ENCODE measurements at regions not wholly inside any gene's neighbourhood (a gene's known extent, or its start where the extent isn't known, plus 50 kb on each side); places are given as distances from the start of the nearest gene placed in this dataset.
"Not testable (repeated sequence)": the region's sequence is repeated elsewhere in the genome, so short reads cannot be mapped to it uniquely, and the experiment has no call there.

DNA sequence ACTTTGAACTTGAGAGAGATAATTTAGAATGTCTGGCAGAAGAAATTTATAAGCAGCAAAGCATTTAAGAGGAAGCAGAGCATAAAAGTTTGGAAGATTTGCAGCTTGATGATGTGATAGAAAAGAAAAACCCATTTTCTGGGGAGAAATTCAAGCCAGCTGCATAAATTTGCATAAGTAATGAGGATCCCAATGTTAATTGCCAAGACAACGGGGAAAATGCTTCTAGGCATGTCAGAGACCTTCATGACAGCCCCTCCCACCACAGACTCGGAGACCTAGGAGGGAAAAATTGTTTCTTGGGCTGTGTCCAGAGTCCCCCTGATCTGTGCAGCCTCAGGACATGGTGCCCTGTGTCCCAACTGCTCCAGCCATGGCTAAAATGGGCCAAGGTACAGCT is 263.6 kb upstream of the POT1 start:
- H3K36me3 ChIP-seq (ENCODE audit: low read depth) = no peaks in the 10 kb centered on the region
- 0% methylated on average over 2 of the region's 2 CpGs for WGBS, 2 experiments (ENCODE audit: low coverage in 1 of 2, low lambda C conversion rate in 2 of 2, missing lambda C conversion rate in 2 of 2)
- H2AFZ ChIP-seq = no peak overlapping the region
- no peak for DNase-seq
- no peak overlapping the region for H3K27ac ChIP-seq
- TF ChIP-seq EZH2 (IDR thresholded peaks at IDR 0.05; ENCODE audit: insufficient read depth, poor library complexity, severe bottlenecking) (no peak), EZH2phosphoT487 (IDR thresholded peaks at IDR 0.05; ENCODE audit: insufficient read depth, low read depth) (no peak)
- H3K9me3 ChIP-seq (ENCODE audit: low read depth) = no peaks in the 10 kb centered on the region
- no peaks in the 10 kb centered on the region for H3K4me1 ChIP-seq (ENCODE audit: insufficient read depth)
- in situ Hi-C loops (cut with MboI) = no loop called here
- H4K20me1 ChIP-seq (ENCODE audit: insufficient read depth) = no peaks in the 10 kb centered on the region
- H3K79me2 ChIP-seq (ENCODE audit: insufficient read depth) = no peaks in the 10 kb centered on the region
- no peaks in the 10 kb centered on the region for H3F3A ChIP-seq (ENCODE audit: insufficient read depth)
- H3K9me2 ChIP-seq (ENCODE audit: insufficient read depth) = no peaks in the 10 kb centered on the region
- H3K4me3 ChIP-seq = no peak overlapping the region
- no peaks in the 10 kb centered on the region for H3K27me3 ChIP-seq (replicated peaks; ENCODE audit: insufficient read depth)
- H3K4me2 ChIP-seq (ENCODE audit: unreplicated experiment) = no peak overlapping the region
- no peak overlapping the region for H3K9ac ChIP-seq

DNA sequence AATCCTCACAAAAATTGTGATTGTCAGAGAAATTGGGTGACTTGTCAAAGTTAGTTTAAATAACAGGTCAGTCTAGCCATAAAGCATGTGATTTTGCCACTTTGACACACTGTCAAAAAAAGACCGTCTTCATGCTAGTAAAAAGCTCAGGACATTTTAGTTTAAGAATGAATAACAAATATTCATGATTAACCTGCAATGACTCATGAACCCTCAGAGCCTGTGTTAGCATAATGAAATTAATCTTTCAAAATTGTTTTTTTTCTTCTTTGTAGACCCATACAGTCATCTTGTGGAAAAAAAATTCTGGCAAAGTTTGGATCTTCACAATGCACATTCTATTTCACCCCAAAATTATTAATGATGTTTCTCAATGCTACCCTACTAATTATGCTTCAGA is 255.2 kb upstream of the POT1 start:
- H4K20me1 ChIP-seq (ENCODE audit: insufficient read depth) = no peaks in the 10 kb centered on the region
- H3K27ac ChIP-seq = no peak overlapping the region
- no peak overlapping the region for H3K4me3 ChIP-seq
- in situ Hi-C loops (cut with MboI) = no loop called here
- no peak overlapping the region for H3K9ac ChIP-seq
- H3K4me2 ChIP-seq (ENCODE audit: unreplicated experiment) = no peak overlapping the region
- 35 to 36% methylated on average over 1 of the region's 1 CpG for WGBS, 2 experiments (ENCODE audit: low coverage in 1 of 2, low lambda C conversion rate in 2 of 2, missing lambda C conversion rate in 2 of 2)
- DNase-seq = no peak
- no peaks in the 10 kb centered on the region for H3K36me3 ChIP-seq (ENCODE audit: low read depth)
- H3K27me3 ChIP-seq (replicated peaks; ENCODE audit: insufficient read depth) = no peaks in the 10 kb centered on the region
- no peaks in the 10 kb centered on the region for H3K4me1 ChIP-seq (ENCODE audit: insufficient read depth)
- no peak overlapping the region for H2AFZ ChIP-seq
- H3F3A ChIP-seq (ENCODE audit: insufficient read depth) = no peaks in the 10 kb centered on the region
- H3K79me2 ChIP-seq (ENCODE audit: insufficient read depth) = no peaks in the 10 kb centered on the region
- no peaks in the 10 kb centered on the region for H3K9me2 ChIP-seq (ENCODE audit: insufficient read depth)
- H3K9me3 ChIP-seq (ENCODE audit: low read depth) = no peaks in the 10 kb centered on the region
- no peak for TF ChIP-seq EZH2 (IDR thresholded peaks at IDR 0.05; ENCODE audit: insufficient read depth, poor library complexity, severe bottlenecking)
- no peak for TF ChIP-seq EZH2phosphoT487 (IDR thresholded peaks at IDR 0.05; ENCODE audit: insufficient read depth, low read depth)

DNA sequence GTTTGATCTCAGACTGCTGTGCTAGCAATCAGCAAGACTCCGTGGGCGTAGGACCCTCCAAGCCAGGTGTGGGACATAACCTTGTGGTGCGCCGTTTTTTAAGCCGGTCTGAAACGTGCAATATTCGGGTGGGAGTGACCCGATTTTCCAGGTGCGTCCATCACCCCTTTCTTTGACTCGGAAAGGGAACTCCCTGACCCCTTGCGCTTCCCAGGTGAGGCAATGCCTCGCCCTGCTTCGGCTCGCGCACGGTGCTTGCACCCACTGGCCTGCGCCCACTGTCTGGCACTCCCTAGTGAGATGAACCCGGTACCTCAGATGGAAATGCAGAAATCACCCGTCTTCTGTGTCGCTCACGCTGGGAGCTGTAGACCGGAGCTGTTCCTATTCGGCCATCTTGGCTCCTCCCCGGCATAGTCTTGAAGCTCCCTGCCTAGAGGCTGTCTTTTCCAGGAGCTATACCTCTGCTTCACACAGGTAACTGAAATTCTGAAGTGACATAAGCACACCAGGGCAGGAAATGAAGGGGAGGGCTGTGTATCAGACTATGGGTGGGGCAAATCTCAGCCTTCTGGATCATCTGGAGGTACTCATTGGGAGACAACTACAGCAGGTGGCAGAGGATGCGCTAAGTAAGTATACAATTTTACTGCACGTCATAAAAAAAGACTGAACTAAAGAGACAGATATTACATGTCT is 252.1 kb upstream of the POT1 start:
- H3K36me3 ChIP-seq (ENCODE audit: low read depth); H3K9ac ChIP-seq; in situ Hi-C loops (cut with MboI); H3K9me3 ChIP-seq (ENCODE audit: low read depth); H3K4me1 ChIP-seq (ENCODE audit: insufficient read depth); H3K27me3 ChIP-seq (replicated peaks; ENCODE audit: insufficient read depth); H4K20me1 ChIP-seq (ENCODE audit: insufficient read depth); DNase-seq; H3K4me2 ChIP-seq (ENCODE audit: unreplicated experiment); H3K9me2 ChIP-seq (ENCODE audit: insufficient read depth); H2AFZ ChIP-seq; H3F3A ChIP-seq (ENCODE audit: insufficient read depth); H3K4me3 ChIP-seq; H3K79me2 ChIP-seq (ENCODE audit: insufficient read depth); H3K27ac ChIP-seq: not testable (repeated sequence)
- WGBS, 2 experiments (ENCODE audit: low coverage in 1 of 2, low lambda C conversion rate in 2 of 2, missing lambda C conversion rate in 2 of 2) = 55 to 64% methylated on average over 25 to 26 of the region's 26 CpGs

DNA sequence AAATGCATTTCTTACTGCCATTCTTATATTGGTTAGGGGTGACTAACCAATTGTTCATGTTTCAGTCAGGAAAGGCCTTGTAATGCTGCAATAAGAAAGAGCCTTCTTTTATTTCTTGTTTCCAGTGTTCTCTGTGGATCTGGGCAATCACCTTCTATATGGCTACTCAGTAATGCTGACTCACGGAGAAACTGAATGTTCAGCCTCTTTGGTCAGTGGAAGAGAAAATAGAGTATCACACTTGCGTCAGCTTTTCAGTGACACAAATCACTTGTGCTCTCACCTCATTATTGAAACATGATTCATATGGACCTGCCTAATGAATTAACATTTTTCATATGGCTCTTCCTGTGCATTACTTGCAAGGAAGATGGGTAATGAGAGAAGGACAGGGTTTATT is 243.9 kb upstream of the POT1 start:
- TF ChIP-seq EZH2 (IDR thresholded peaks at IDR 0.05; ENCODE audit: insufficient read depth, poor library complexity, severe bottlenecking) (no peak), EZH2phosphoT487 (IDR thresholded peaks at IDR 0.05; ENCODE audit: insufficient read depth, low read depth) (no peak)
- Histone ChIP-seq H3K9ac (no peak overlapping the region), H2AFZ (no peak overlapping the region), H3K36me3 (ENCODE audit: low read depth) (no peaks in the 10 kb centered on the region), H3K4me3 (no peak overlapping the region), H3F3A (ENCODE audit: insufficient read depth) (no peaks in the 10 kb centered on the region), H3K79me2 (ENCODE audit: insufficient read depth) (no peaks in the 10 kb centered on the region), H3K27ac (no peak overlapping the region), H3K27me3 (replicated peaks; ENCODE audit: insufficient read depth) (no peaks in the 10 kb centered on the region), H4K20me1 (ENCODE audit: insufficient read depth) (no peaks in the 10 kb centered on the region), H3K9me3 (ENCODE audit: low read depth) (no peaks in the 10 kb centered on the region), H3K9me2 (ENCODE audit: insufficient read depth) (no peaks in the 10 kb centered on the region), H3K4me2 (ENCODE audit: unreplicated experiment) (no peak overlapping the region), H3K4me1 (ENCODE audit: insufficient read depth) (no peaks in the 10 kb centered on the region)
- WGBS, 2 experiments (ENCODE audit: low coverage in 1 of 2, low lambda C conversion rate in 2 of 2, missing lambda C conversion rate in 2 of 2) = 15 to 36% methylated on average over 2 of the region's 2 CpGs
- DNase-seq = no peak
- in situ Hi-C loops (cut with MboI) = no loop called here

DNA sequence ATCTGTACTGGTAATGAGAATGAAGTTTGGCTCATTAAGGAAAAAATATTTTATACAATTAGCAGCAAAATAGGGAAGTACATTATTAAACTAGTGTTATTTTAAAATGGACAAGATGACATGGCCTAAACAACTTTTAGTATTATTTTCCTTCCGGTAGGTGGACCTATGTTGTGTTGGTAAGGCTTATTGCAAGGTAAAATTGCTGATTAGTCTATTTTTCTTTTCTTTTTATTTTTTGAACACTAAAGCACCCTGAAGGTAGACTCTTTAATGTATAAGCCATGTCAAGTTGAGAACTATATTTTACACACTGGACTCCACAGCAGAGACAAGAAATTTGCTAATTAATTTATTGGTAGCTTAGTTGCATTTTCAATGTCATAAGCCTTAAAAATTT is 239.5 kb upstream of the POT1 start:
- no peak overlapping the region for H3K9ac ChIP-seq
- H3K9me2 ChIP-seq (ENCODE audit: insufficient read depth) = no peaks in the 10 kb centered on the region
- no peak overlapping the region for H3K27ac ChIP-seq
- H3K36me3 ChIP-seq (ENCODE audit: low read depth) = no peaks in the 10 kb centered on the region
- no peaks in the 10 kb centered on the region for H3K27me3 ChIP-seq (replicated peaks; ENCODE audit: insufficient read depth)
- no peaks in the 10 kb centered on the region for H3F3A ChIP-seq (ENCODE audit: insufficient read depth)
- H3K4me2 ChIP-seq (ENCODE audit: unreplicated experiment) = no peak overlapping the region
- no peak overlapping the region for H2AFZ ChIP-seq
- no peak for DNase-seq
- no peaks in the 10 kb centered on the region for H4K20me1 ChIP-seq (ENCODE audit: insufficient read depth)
- WGBS, 2 experiments (ENCODE audit: low coverage in 1 of 2, low lambda C conversion rate in 2 of 2, missing lambda C conversion rate in 2 of 2) = 20 to 24% methylated on average over 1 of the region's 1 CpG
- H3K79me2 ChIP-seq (ENCODE audit: insufficient read depth) = no peaks in the 10 kb centered on the region
- H3K9me3 ChIP-seq (ENCODE audit: low read depth) = no peaks in the 10 kb centered on the region
- no peak for TF ChIP-seq EZH2 (IDR thresholded peaks at IDR 0.05; ENCODE audit: insufficient read depth, poor library complexity, severe bottlenecking)
- TF ChIP-seq EZH2phosphoT487 (IDR thresholded peaks at IDR 0.05; ENCODE audit: insufficient read depth, low read depth) = no peak
- H3K4me1 ChIP-seq (ENCODE audit: insufficient read depth) = no peaks in the 10 kb centered on the region
- no peak overlapping the region for H3K4me3 ChIP-seq
- in situ Hi-C loops (cut with MboI) = no loop called here
